ENCODE measurements at regions not wholly inside any gene's neighbourhood (a gene's known extent, or its start where the extent isn't known, plus 50 kb on each side); places are given as distances from the start of the nearest gene placed in this dataset.
"Not testable (repeated sequence)": the region's sequence is repeated elsewhere in the genome, so short reads cannot be mapped to it uniquely, and the experiment has no call there.

GRCh38 chr22:11818845-11819244 is 3709.1 kb upstream of the OR11H1 start:
- TF ChIP-seq CTCF (IDR thresholded peaks at IDR 0.05); EP300 (IDR thresholded peaks at IDR 0.05); POLR2A (IDR thresholded peaks at IDR 0.05; ENCODE audit: low read depth): not testable (repeated sequence)
